ENCODE measurements at regions not wholly inside any gene's neighbourhood (a gene's known extent, or its start where the extent isn't known, plus 50 kb on each side); places are given as distances from the start of the nearest gene placed in this dataset.

- no peak for TF ChIP-seq CTCF (IDR thresholded peaks at IDR 0.05)
- no peak for TF ChIP-seq EZH2 (IDR thresholded peaks at IDR 0.05; ENCODE audit: borderline replicate concordance, insufficient read depth, low read depth, low read length, poor library complexity, severe bottlenecking)
- Histone ChIP-seq H2AFZ (ENCODE audit: insufficient read depth, low read depth, low read length, poor library complexity, severe bottlenecking) (no peak overlapping the region), H3K9me3 (ENCODE audit: control extremely low read depth in 1 of 3, control insufficient read depth in 2 of 3, insufficient read depth in 1 of 3, low read length in 2 of 3) (peaks cover 0 to 34% (median 0%) of the 10 kb centered on the region in 3 donors), H3K4me2 (replicated peaks; ENCODE audit: low read depth, low read length, poor library complexity, severe bottlenecking) (no peak overlapping the region), H3K4me1 (ENCODE audit: control insufficient read depth in 2 of 2, insufficient read depth in 2 of 2, low read length in 2 of 2) (no peaks in the 10 kb centered on the region), H3K27me3 (replicated peaks in 1 of 4; ENCODE audit: control extremely low read depth in 1 of 4, control insufficient read depth in 3 of 4, insufficient read depth in 4 of 4, low read length in 3 of 4) (peaks cover 0 to 6% (median 0%) of the 10 kb centered on the region in 4 experiments), H4K20me1 (ENCODE audit: control insufficient read depth, insufficient read depth, low read length, poor library complexity, severe bottlenecking) (no peaks in the 10 kb centered on the region), H3K27ac (ENCODE audit: low read length in 2 of 2) (no peak overlapping the region), H3K36me3 (replicated peaks in 1 of 2; ENCODE audit: control extremely low read depth in 1 of 2, control insufficient read depth in 1 of 2, extremely low read depth in 1 of 2, insufficient read depth in 2 of 2, low read length in 1 of 2) (no peaks in the 10 kb centered on the region), H3K9ac (ENCODE audit: low read length) (no peak overlapping the region), H3K79me2 (ENCODE audit: control insufficient read depth, insufficient read depth, low read length) (no peaks in the 10 kb centered on the region), H3K4me3 (ENCODE audit: control extremely low read depth in 1 of 5, extremely low read depth in 1 of 5, insufficient read depth in 1 of 5, low read depth in 2 of 5, low read length in 4 of 5) (no peak overlapping the region)
- Mint-ChIP-seq H3K9me3 (ENCODE audit: insufficient read depth) (no peaks in the 10 kb centered on the region), H3K27me3 (no peaks in the 10 kb centered on the region), H3K4me1 (no peaks in the 10 kb centered on the region), H3K4me3 (no peak overlapping the region), H3K27ac (no peak overlapping the region)
- ChIA-PET CTCF (no interaction called here), POLR2A (no interaction called here)
- intact Hi-C loops (cut with micrococcal nuclease) = no loop called here
- WGBS (ENCODE audit: insufficient coverage) = 93% methylated on average over 5 of the region's 5 CpGs
- DNase-seq (no peak), ATAC-seq (ENCODE audit: low read depth) (no peak)
Measured at GRCh38 chr22:48560836-48561235, 1266.8 kb downstream of the BRD1 start.

DNA sequence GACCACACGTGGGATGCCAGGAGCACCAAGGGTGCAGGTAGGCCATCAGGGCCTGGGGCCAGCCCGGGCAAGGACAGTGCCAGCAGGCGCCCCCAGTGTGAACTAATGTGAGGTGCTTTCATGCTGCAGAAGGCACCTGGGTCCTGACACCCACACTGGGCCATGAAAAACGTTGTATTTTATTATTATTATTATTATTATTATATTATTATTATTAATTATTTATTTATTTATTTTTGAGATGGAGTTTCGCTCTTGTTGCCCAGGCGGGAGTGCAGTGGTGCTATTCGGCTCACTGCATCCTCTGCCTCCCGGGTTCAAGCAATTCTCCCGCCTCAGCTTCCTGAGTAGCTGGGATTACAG lies 1267.3 kb downstream of the BRD1 start:
- no peaks in the 10 kb centered on the region for H3K4me1 ChIP-seq (ENCODE audit: control insufficient read depth in 2 of 2, insufficient read depth in 2 of 2, low read length in 2 of 2)
- Mint-ChIP-seq H3K9me3 (ENCODE audit: insufficient read depth) (no peaks in the 10 kb centered on the region), H3K4me1 (no peaks in the 10 kb centered on the region), H3K4me3 (no peak overlapping the region), H3K27me3 (no peaks in the 10 kb centered on the region), H3K27ac (no peak overlapping the region)
- no peak for ATAC-seq (ENCODE audit: low read depth)
- no peak for DNase-seq
- intact Hi-C loops (cut with micrococcal nuclease) = no loop called here
- H3K9me3 ChIP-seq (ENCODE audit: control extremely low read depth in 1 of 3, control insufficient read depth in 2 of 3, insufficient read depth in 1 of 3, low read length in 2 of 3) = peaks cover 0 to 34% (median 0%) of the 10 kb centered on the region in 3 donors
- H3K4me2 ChIP-seq (replicated peaks; ENCODE audit: low read depth, low read length, poor library complexity, severe bottlenecking) = no peak overlapping the region
- H3K4me3 ChIP-seq (ENCODE audit: control extremely low read depth in 1 of 5, extremely low read depth in 1 of 5, insufficient read depth in 1 of 5, low read depth in 2 of 5, low read length in 4 of 5) = no peak overlapping the region
- CTCF ChIA-PET = no interaction called here
- no peak for TF ChIP-seq CTCF (IDR thresholded peaks at IDR 0.05)
- TF ChIP-seq EZH2 (IDR thresholded peaks at IDR 0.05; ENCODE audit: borderline replicate concordance, insufficient read depth, low read depth, low read length, poor library complexity, severe bottlenecking) = no peak
- H3K9ac ChIP-seq (ENCODE audit: low read length) = no peak overlapping the region
- H4K20me1 ChIP-seq (ENCODE audit: control insufficient read depth, insufficient read depth, low read length, poor library complexity, severe bottlenecking) = no peaks in the 10 kb centered on the region
- POLR2A ChIA-PET = no interaction called here
- peaks cover 0 to 2% (median 0%) of the 10 kb centered on the region in 4 experiments for H3K27me3 ChIP-seq (replicated peaks in 1 of 4; ENCODE audit: control extremely low read depth in 1 of 4, control insufficient read depth in 3 of 4, insufficient read depth in 4 of 4, low read length in 3 of 4)
- H3K27ac ChIP-seq (ENCODE audit: low read length in 2 of 2) = no peak overlapping the region
- H3K36me3 ChIP-seq (replicated peaks in 1 of 2; ENCODE audit: control extremely low read depth in 1 of 2, control insufficient read depth in 1 of 2, extremely low read depth in 1 of 2, insufficient read depth in 2 of 2, low read length in 1 of 2) = no peaks in the 10 kb centered on the region
- no peak overlapping the region for H2AFZ ChIP-seq (ENCODE audit: insufficient read depth, low read depth, low read length, poor library complexity, severe bottlenecking)
- WGBS (ENCODE audit: insufficient coverage) = 92% methylated on average over 7 of the region's 9 CpGs
- H3K79me2 ChIP-seq (ENCODE audit: control insufficient read depth, insufficient read depth, low read length) = no peaks in the 10 kb centered on the region
